Right lobe of liver (tissue), 6 donors: ENCODE measurements at regions not wholly inside any gene's neighbourhood (a gene's known extent, or its start where the extent isn't known, plus 50 kb on each side); places are given as distances from the start of the nearest gene placed in this dataset.

ENCODE experiments used
- ATAC-seq, 4 donors: fragments of 200-7000 bp; cut with Tn5 transposase; one replicate each; pipeline ENCODE4 v1.9.1; 2020; ENCODE audit warnings: mild to moderate bottlenecking in 4 of 4, moderate library complexity in 4 of 4
- DNase-seq, 3 donors: peaks; one replicate each; pipeline ENCODE4 v3.0.0-alpha.2; 2020
- H3K27ac ChIP-seq, 3 donors: fragments of 200-600 bp; one replicate each; pipeline ENCODE4 v1.8.0; 2022
- H3K27me3 ChIP-seq, 2 donors: fragments of 200-600 bp; one replicate each; pipeline ENCODE4 v1.8.0; 2022
- H3K36me3 ChIP-seq, 4 donors: fragments of 200-600 bp; sonication (generic) in 1 of 4; one replicate each; pipeline versions ENCODE4 v1.5.1 to v1.8.0; 2017 to 2022; ENCODE audit warnings: control low read depth in 1 of 4
- H3K4me1 ChIP-seq, 4 donors: fragments of 200-600 bp; sonication (generic) in 1 of 4; one replicate each; pipeline versions ENCODE4 v1.5.1 to v1.8.0; 2017 to 2022; ENCODE audit warnings: control low read depth in 1 of 4
- H3K4me3 ChIP-seq, 3 donors: fragments of 200-600 bp; one replicate each; pipeline ENCODE4 v1.8.0; 2022
- H3K9me3 ChIP-seq, 4 donors: fragments of 200-600 bp; sonication (generic) in 1 of 4; one replicate each; pipeline versions ENCODE4 v1.5.1 to v1.8.0; 2017 to 2022; ENCODE audit warnings: control low read depth in 1 of 4
- CTCF ChIP-seq, 4 donors: fragments of 200-600 bp in 3 of 4; fragments of 450-650 bp in 1 of 4; IDR thresholded peaks; one replicate each; pipeline versions ENCODE4 v1.5.1 to v1.8.0; 2016 to 2022; ENCODE audit warnings: antibody characterized with exemption in 4 of 4, mild to moderate bottlenecking in 2 of 4
- POLR2A ChIP-seq: fragments of 450-650 bp; IDR thresholded peaks from one replicate; pipeline ENCODE4 v1.6.1; 2017; ENCODE audit warnings: antibody characterized with exemption, mild to moderate bottlenecking
- WGBS: methylation state at CpG from one replicate; pipeline ENCODE4 v1.1.6; 2018; ENCODE audit warnings: low coverage, low lambda C conversion rate; ENCODE audit not compliant: insufficient coverage; ENCODE audit errors: missing lambda C conversion rate; 5-methylcytosine and 5-hydroxymethylcytosine counted together
- intact Hi-C, 2 donors: fragments of 100-400 bp; cut with DNase I; formaldehyde crosslinking; loops; one replicate each; pipeline versions ENCODE4 v1.11.2 to v1.14.1; 2022
- donor health status: DM: no; HTN: yes; CAD: no.
- donor health status: DM: no; HTN: no; CAD: no.
- donor health status: DM: no; HTN: no; CAD: no.
- donor health status: DM: no; HTN: yes; CAD: no.
- donor health status: DM: no; HTN: yes; CAD: no.

GRCh38 chr4:177611974-177612664 is 169.9 kb upstream of the AGA start:
- H3K27ac ChIP-seq, result no peak overlapping the region
- H3K36me3 ChIP-seq, result no peaks in the 10 kb centered on the region
- intact Hi-C loops, result no loop called here
- WGBS, result 37% methylated on average over 5 of the region's 5 CpGs
- no peaks in the 10 kb centered on the region for H3K9me3 ChIP-seq
- no peaks in the 10 kb centered on the region for H3K27me3 ChIP-seq
- DNase-seq, result no peak
- ATAC-seq, result no peak
- TF ChIP-seq POLR2A, result no peak
- no peak for TF ChIP-seq CTCF (IDR thresholded peaks at IDR 0.05)
- H3K4me3 ChIP-seq, result no peak overlapping the region
- H3K4me1 ChIP-seq, result no peaks in the 10 kb centered on the region

GRCh38 chr4:177612684-177613083 is 170.4 kb upstream of the AGA start:
- no peaks in the 10 kb centered on the region for H3K27me3 ChIP-seq
- no peaks in the 10 kb centered on the region for H3K36me3 ChIP-seq
- DNase-seq, result no peak
- ATAC-seq, result no peak
- 46% methylated on average over 2 of the region's 2 CpGs for WGBS
- H3K4me1 ChIP-seq, result no peaks in the 10 kb centered on the region
- TF ChIP-seq POLR2A, result no peak
- no peak for TF ChIP-seq CTCF (IDR thresholded peaks at IDR 0.05)
- intact Hi-C loops, result no loop called here
- no peak overlapping the region for H3K27ac ChIP-seq
- H3K9me3 ChIP-seq, result no peaks in the 10 kb centered on the region
- no peak overlapping the region for H3K4me3 ChIP-seq

- no peak overlapping the region for H3K27ac ChIP-seq
- no peak for TF ChIP-seq POLR2A
- no peak for TF ChIP-seq CTCF (IDR thresholded peaks at IDR 0.05)
- no peak for ATAC-seq
- H3K4me1 ChIP-seq, result no peaks in the 10 kb centered on the region
- DNase-seq, result no peak
- no peaks in the 10 kb centered on the region for H3K36me3 ChIP-seq
- no peaks in the 10 kb centered on the region for H3K9me3 ChIP-seq
- H3K4me3 ChIP-seq, result no peak overlapping the region
- no peaks in the 10 kb centered on the region for H3K27me3 ChIP-seq
- intact Hi-C loops, result no loop called here
These were observed 190.2 kb upstream of the AGA start for GRCh38 chr4:177632481-177632880.

- intact Hi-C loops, result no loop called here
- Histone ChIP-seq H3K36me3 (no peaks in the 10 kb centered on the region), H3K4me1 (no peaks in the 10 kb centered on the region), H3K27me3 (no peaks in the 10 kb centered on the region), H3K4me3 (no peak overlapping the region), H3K9me3 (no peaks in the 10 kb centered on the region), H3K27ac (no peak overlapping the region)
- TF ChIP-seq CTCF (IDR thresholded peaks at IDR 0.05) (no peak), POLR2A (no peak)
- 28% methylated on average over 2 of the region's 2 CpGs for WGBS
- DNase-seq (no peak), ATAC-seq (no peak)
These were observed 196.6 kb upstream of the AGA start for GRCh38 chr4:177638871-177639270.

- 27% methylated on average over 4 of the region's 4 CpGs for WGBS
- no peaks in the 10 kb centered on the region for H3K27me3 ChIP-seq
- intact Hi-C loops, result no loop called here
- no peak overlapping the region for H3K4me3 ChIP-seq
- H3K27ac ChIP-seq, result no peak overlapping the region
- no peaks in the 10 kb centered on the region for H3K4me1 ChIP-seq
- TF ChIP-seq CTCF (IDR thresholded peaks at IDR 0.05) (no peak), POLR2A (no peak)
- no peaks in the 10 kb centered on the region for H3K36me3 ChIP-seq
- DNase-seq (no peak), ATAC-seq (no peak)
- H3K9me3 ChIP-seq, result no peaks in the 10 kb centered on the region
These were observed 198.6 kb upstream of the AGA start for GRCh38 chr4:177640864-177641263.
